ENCODE measurements at regions not wholly inside any gene's neighbourhood (a gene's known extent, or its start where the extent isn't known, plus 50 kb on each side); places are given as distances from the start of the nearest gene placed in this dataset.

- H3K27me3 ChIP-seq (ENCODE audit: control insufficient read depth, insufficient read depth, low read length): no peaks in the 10 kb centered on the region
- no peaks in the 10 kb centered on the region for H3K4me1 ChIP-seq (ENCODE audit: control insufficient read depth, insufficient read depth, low read length)
- H3K9me3 ChIP-seq (replicated peaks; ENCODE audit: low read length): peaks cover 4% of the 10 kb centered on the region
- no peak overlapping the region for H3K9ac ChIP-seq (ENCODE audit: low read depth, low read length)
- H3K36me3 ChIP-seq (ENCODE audit: insufficient read depth, low read length): no peaks in the 10 kb centered on the region
- H3K4me2 ChIP-seq (ENCODE audit: low read length): no peak overlapping the region
- no peak overlapping the region for H3K4me3 ChIP-seq (ENCODE audit: low read length)
Observed at GRCh38 chr14:42642787-42643186, 1036.1 kb downstream of the LRFN5 start.

GRCh38 chr14:42633504-42634095, 1026.9 kb downstream of the LRFN5 start:
- no peak overlapping the region for H3K4me3 ChIP-seq (ENCODE audit: low read length)
- no peak overlapping the region for H3K4me2 ChIP-seq (ENCODE audit: low read length)
- H3K4me1 ChIP-seq (ENCODE audit: control insufficient read depth, insufficient read depth, low read length): no peaks in the 10 kb centered on the region
- no peak overlapping the region for H3K9ac ChIP-seq (ENCODE audit: low read depth, low read length)
- peaks cover 4% of the 10 kb centered on the region for H3K9me3 ChIP-seq (replicated peaks; ENCODE audit: low read length)
- H3K27me3 ChIP-seq (ENCODE audit: control insufficient read depth, insufficient read depth, low read length): no peaks in the 10 kb centered on the region
- no peaks in the 10 kb centered on the region for H3K36me3 ChIP-seq (ENCODE audit: insufficient read depth, low read length)

- Histone ChIP-seq H3K4me1 (ENCODE audit: control insufficient read depth, insufficient read depth, low read length) (no peaks in the 10 kb centered on the region), H3K27me3 (ENCODE audit: control insufficient read depth, insufficient read depth, low read length) (no peaks in the 10 kb centered on the region), H3K9me3 (replicated peaks; ENCODE audit: low read length) (peaks cover 4% of the 10 kb centered on the region), H3K36me3 (ENCODE audit: insufficient read depth, low read length) (no peaks in the 10 kb centered on the region), H3K9ac (ENCODE audit: low read depth, low read length) (no peak overlapping the region), H3K4me2 (ENCODE audit: low read length) (no peak overlapping the region), H3K4me3 (ENCODE audit: low read length) (no peak overlapping the region)
Observed at GRCh38 chr14:42629553-42629952, 1022.9 kb downstream of the LRFN5 start.

- Histone ChIP-seq H3K9ac (ENCODE audit: low read depth, low read length) (no peak overlapping the region), H3K4me3 (ENCODE audit: low read length) (no peak overlapping the region), H3K4me1 (ENCODE audit: control insufficient read depth, insufficient read depth, low read length) (no peaks in the 10 kb centered on the region), H3K4me2 (ENCODE audit: low read length) (no peak overlapping the region), H3K27me3 (ENCODE audit: control insufficient read depth, insufficient read depth, low read length) (no peaks in the 10 kb centered on the region), H3K36me3 (ENCODE audit: insufficient read depth, low read length) (no peaks in the 10 kb centered on the region), H3K9me3 (replicated peaks; ENCODE audit: low read length) (peaks cover 4% of the 10 kb centered on the region)
Observed at GRCh38 chr14:42628602-42629001, 1021.9 kb downstream of the LRFN5 start.

GRCh38 chr14:42626986-42627385, 1020.3 kb downstream of the LRFN5 start:
- Histone ChIP-seq H3K4me2 (ENCODE audit: low read length) (no peak overlapping the region), H3K36me3 (ENCODE audit: insufficient read depth, low read length) (no peaks in the 10 kb centered on the region), H3K9ac (ENCODE audit: low read depth, low read length) (no peak overlapping the region), H3K4me3 (ENCODE audit: low read length) (no peak overlapping the region), H3K9me3 (replicated peaks; ENCODE audit: low read length) (no peaks in the 10 kb centered on the region), H3K4me1 (ENCODE audit: control insufficient read depth, insufficient read depth, low read length) (no peaks in the 10 kb centered on the region), H3K27me3 (ENCODE audit: control insufficient read depth, insufficient read depth, low read length) (no peaks in the 10 kb centered on the region)

- H3K4me1 ChIP-seq (ENCODE audit: control insufficient read depth, insufficient read depth, low read length): no peaks in the 10 kb centered on the region
- no peaks in the 10 kb centered on the region for H3K27me3 ChIP-seq (ENCODE audit: control insufficient read depth, insufficient read depth, low read length)
- H3K36me3 ChIP-seq (ENCODE audit: insufficient read depth, low read length): no peaks in the 10 kb centered on the region
- no peaks in the 10 kb centered on the region for H3K9me3 ChIP-seq (replicated peaks; ENCODE audit: low read length)
- no peak overlapping the region for H3K4me3 ChIP-seq (ENCODE audit: low read length)
- H3K4me2 ChIP-seq (ENCODE audit: low read length): no peak overlapping the region
- H3K9ac ChIP-seq (ENCODE audit: low read depth, low read length): no peak overlapping the region
Observed at GRCh38 chr14:42624980-42625761, 1018.5 kb downstream of the LRFN5 start.

GRCh38 chr14:42617005-42617404, 1010.3 kb downstream of the LRFN5 start:
- Histone ChIP-seq H3K36me3 (ENCODE audit: insufficient read depth, low read length) (no peaks in the 10 kb centered on the region), H3K9me3 (replicated peaks; ENCODE audit: low read length) (no peaks in the 10 kb centered on the region), H3K27me3 (ENCODE audit: control insufficient read depth, insufficient read depth, low read length) (no peaks in the 10 kb centered on the region), H3K9ac (ENCODE audit: low read depth, low read length) (no peak overlapping the region), H3K4me1 (ENCODE audit: control insufficient read depth, insufficient read depth, low read length) (no peaks in the 10 kb centered on the region), H3K4me3 (ENCODE audit: low read length) (no peak overlapping the region), H3K4me2 (ENCODE audit: low read length) (no peak overlapping the region)

GRCh38 chr14:42606839-42607238, 1000.2 kb downstream of the LRFN5 start:
- Histone ChIP-seq H3K36me3 (ENCODE audit: insufficient read depth, low read length) (no peaks in the 10 kb centered on the region), H3K4me1 (ENCODE audit: control insufficient read depth, insufficient read depth, low read length) (no peaks in the 10 kb centered on the region), H3K9ac (ENCODE audit: low read depth, low read length) (no peak overlapping the region), H3K9me3 (replicated peaks; ENCODE audit: low read length) (no peaks in the 10 kb centered on the region), H3K4me3 (ENCODE audit: low read length) (no peak overlapping the region), H3K4me2 (ENCODE audit: low read length) (no peak overlapping the region), H3K27me3 (ENCODE audit: control insufficient read depth, insufficient read depth, low read length) (no peaks in the 10 kb centered on the region)

- H3K9me3 ChIP-seq (replicated peaks; ENCODE audit: low read length): no peaks in the 10 kb centered on the region
- H3K9ac ChIP-seq (ENCODE audit: low read depth, low read length): no peak overlapping the region
- H3K4me2 ChIP-seq (ENCODE audit: low read length): no peak overlapping the region
- no peaks in the 10 kb centered on the region for H3K4me1 ChIP-seq (ENCODE audit: control insufficient read depth, insufficient read depth, low read length)
- no peak overlapping the region for H3K4me3 ChIP-seq (ENCODE audit: low read length)
- no peaks in the 10 kb centered on the region for H3K27me3 ChIP-seq (ENCODE audit: control insufficient read depth, insufficient read depth, low read length)
- H3K36me3 ChIP-seq (ENCODE audit: insufficient read depth, low read length): no peaks in the 10 kb centered on the region
Observed at GRCh38 chr14:42602336-42602845, 995.7 kb downstream of the LRFN5 start.

- Histone ChIP-seq H3K4me2 (ENCODE audit: low read length) (no peak overlapping the region), H3K36me3 (ENCODE audit: insufficient read depth, low read length) (no peaks in the 10 kb centered on the region), H3K4me3 (ENCODE audit: low read length) (no peak overlapping the region), H3K9me3 (replicated peaks; ENCODE audit: low read length) (peaks cover 2% of the 10 kb centered on the region), H3K9ac (ENCODE audit: low read depth, low read length) (no peak overlapping the region), H3K4me1 (ENCODE audit: control insufficient read depth, insufficient read depth, low read length) (no peaks in the 10 kb centered on the region), H3K27me3 (ENCODE audit: control insufficient read depth, insufficient read depth, low read length) (no peaks in the 10 kb centered on the region)
Observed at GRCh38 chr14:42572032-42572431, 965.4 kb downstream of the LRFN5 start.

GRCh38 chr14:42569227-42569626, 962.6 kb downstream of the LRFN5 start:
- H3K4me1 ChIP-seq (ENCODE audit: control insufficient read depth, insufficient read depth, low read length): no peaks in the 10 kb centered on the region
- H3K9ac ChIP-seq (ENCODE audit: low read depth, low read length): no peak overlapping the region
- no peaks in the 10 kb centered on the region for H3K27me3 ChIP-seq (ENCODE audit: control insufficient read depth, insufficient read depth, low read length)
- no peak overlapping the region for H3K4me3 ChIP-seq (ENCODE audit: low read length)
- peaks cover 1% of the 10 kb centered on the region for H3K9me3 ChIP-seq (replicated peaks; ENCODE audit: low read length)
- no peak overlapping the region for H3K4me2 ChIP-seq (ENCODE audit: low read length)
- H3K36me3 ChIP-seq (ENCODE audit: insufficient read depth, low read length): no peaks in the 10 kb centered on the region

GRCh38 chr14:42565556-42565955, 958.9 kb downstream of the LRFN5 start:
- Histone ChIP-seq H3K4me3 (ENCODE audit: low read length) (no peak overlapping the region), H3K4me2 (ENCODE audit: low read length) (no peak overlapping the region), H3K9me3 (replicated peaks; ENCODE audit: low read length) (no peaks in the 10 kb centered on the region), H3K36me3 (ENCODE audit: insufficient read depth, low read length) (no peaks in the 10 kb centered on the region), H3K9ac (ENCODE audit: low read depth, low read length) (no peak overlapping the region), H3K4me1 (ENCODE audit: control insufficient read depth, insufficient read depth, low read length) (no peaks in the 10 kb centered on the region), H3K27me3 (ENCODE audit: control insufficient read depth, insufficient read depth, low read length) (no peaks in the 10 kb centered on the region)
